ENCODE measurements at regions not wholly inside any gene's neighbourhood (a gene's known extent, or its start where the extent isn't known, plus 50 kb on each side); places are given as distances from the start of the nearest gene placed in this dataset.

- WGBS, 3 donors, result 86 to 87% (median 87%) methylated on average over 7 of the region's 7 CpGs
- TF ChIP-seq EP300 (IDR thresholded peaks at IDR 0.05) (no peak), CTCF (IDR thresholded peaks at IDR 0.05) (no peak), POLR2A (IDR thresholded peaks at IDR 0.05) (no peak)
- intact Hi-C loops (cut with DNase I), result no loop called here
- DNase-seq, result no peak
- Histone ChIP-seq H3K9me3 (no peaks in the 10 kb centered on the region), H3K27me3 (no peaks in the 10 kb centered on the region), H3K4me1 (ENCODE audit: insufficient read depth) (peaks cover 4% of the 10 kb centered on the region), H3K36me3 (no peaks in the 10 kb centered on the region), H3K27ac (peak overlapping the region in 1 of 2 donors; percentile 45), H3K4me3 (no peak overlapping the region)
These were observed 98.9 kb upstream of the CLSTN2 start for GRCh38 chr3:139835830-139836683.

- TF ChIP-seq POLR2A (IDR thresholded peaks at IDR 0.05) (no peak), CTCF (IDR thresholded peaks at IDR 0.05) (no peak), EP300 (IDR thresholded peaks at IDR 0.05) (no peak)
- H3K27me3 ChIP-seq, result no peaks in the 10 kb centered on the region
- intact Hi-C loops (cut with DNase I), result no loop called here
- WGBS, 3 donors, result 66 to 69% (median 67%) methylated on average over 4 of the region's 4 CpGs
- H3K36me3 ChIP-seq, result no peaks in the 10 kb centered on the region
- H3K4me1 ChIP-seq (ENCODE audit: insufficient read depth), result peaks cover 7% of the 10 kb centered on the region
- no peak overlapping the region for H3K4me3 ChIP-seq
- H3K9me3 ChIP-seq, result no peaks in the 10 kb centered on the region
- no peak for DNase-seq
- H3K27ac ChIP-seq, result no peak overlapping the region
These were observed 102.0 kb upstream of the CLSTN2 start for GRCh38 chr3:139832998-139833397.

- no peak overlapping the region for H3K27ac ChIP-seq
- peak; percentile 67 to 80 (median 76) for DNase-seq
- intact Hi-C loops (cut with DNase I), result no loop called here
- H3K9me3 ChIP-seq, result no peaks in the 10 kb centered on the region
- 6 to 14% (median 9%) methylated on average over 11 of the region's 11 CpGs for WGBS, 3 donors
- H3K27me3 ChIP-seq, result no peaks in the 10 kb centered on the region
- H3K4me1 ChIP-seq (ENCODE audit: insufficient read depth), result peaks cover 4% of the 10 kb centered on the region
- no peaks in the 10 kb centered on the region for H3K36me3 ChIP-seq
- H3K4me3 ChIP-seq, result no peak overlapping the region
- TF ChIP-seq CTCF (IDR thresholded peaks at IDR 0.05) (no peak), EP300 (IDR thresholded peaks at IDR 0.05) (no peak), POLR2A (IDR thresholded peaks at IDR 0.05) (no peak)
These were observed 104.2 kb upstream of the CLSTN2 start for GRCh38 chr3:139830817-139831216.

- no peak for DNase-seq
- TF ChIP-seq CTCF (IDR thresholded peaks at IDR 0.05), result no peak
- no peak for TF ChIP-seq EP300 (IDR thresholded peaks at IDR 0.05)
- no peak for TF ChIP-seq POLR2A (IDR thresholded peaks at IDR 0.05)
- no peak overlapping the region for H3K27ac ChIP-seq
- no peak overlapping the region for H3K4me3 ChIP-seq
- no peaks in the 10 kb centered on the region for H3K9me3 ChIP-seq
- H3K4me1 ChIP-seq (ENCODE audit: insufficient read depth), result peaks cover 4% of the 10 kb centered on the region
- no peaks in the 10 kb centered on the region for H3K36me3 ChIP-seq
- intact Hi-C loops (cut with DNase I), result no loop called here
- no peaks in the 10 kb centered on the region for H3K27me3 ChIP-seq
- 70 to 75% (median 71%) methylated on average over 1 of the region's 1 CpG for WGBS, 3 donors
These were observed 107.2 kb upstream of the CLSTN2 start for GRCh38 chr3:139827833-139828232.
